Activated CD8-positive, alpha-beta T cell treated with anti-CD3 and anti-CD28 coated beads, Interleukin-2, amount 10 ng/mL, durations not matched to agents 7 days and 5 days (primary cell): ENCODE measurements at regions not wholly inside any gene's neighbourhood (a gene's known extent, or its start where the extent isn't known, plus 50 kb on each side); places are given as distances from the start of the nearest gene placed in this dataset.

Source experiments
- ATAC-seq: fragments of 150-1000 bp; cut with Tn5 transposase; one replicate; pipeline ENCODE4 v1.10.0; 2021; ENCODE audit warnings: moderate library complexity
- CTCF ChIA-PET: fragments of 350-600 bp; sonication (Branson Sonifier 250); formaldehyde crosslinking; loops from one replicate; lab custom pipeline; 2021; ENCODE audit warnings: antibody characterized with exemption; lab: Charles Lee
- POLR2A ChIA-PET: fragments of 350-600 bp; sonication (Branson Sonifier 250); formaldehyde crosslinking; loops from one replicate; lab custom pipeline; 2021; ENCODE audit warnings: antibody characterized with exemption; lab: Charles Lee
- DNase-seq: peaks from one replicate; pipeline ENCODE4 v3.0.0-alpha.2; 2020
- H3K27ac Mint-ChIP-seq: one replicate; pipeline ENCODE4 v1.8.0; 2021; ENCODE audit warnings: mild to moderate bottlenecking, mixed read lengths
- H3K27me3 Mint-ChIP-seq: one replicate; pipeline ENCODE4 v1.8.0; 2021; ENCODE audit warnings: low read depth, mixed read lengths
- H3K36me3 Mint-ChIP-seq: one replicate; pipeline ENCODE4 v1.8.0; 2021; ENCODE audit warnings: low read depth, mixed read lengths
- H3K4me1 Mint-ChIP-seq: one replicate; pipeline ENCODE4 v1.8.0; 2021; ENCODE audit warnings: low read depth, mixed read lengths
- H3K4me3 Mint-ChIP-seq: one replicate; pipeline ENCODE4 v1.8.0; 2021; ENCODE audit warnings: mild to moderate bottlenecking, mixed read lengths
- H3K9me3 Mint-ChIP-seq: one replicate; pipeline ENCODE4 v1.8.0; 2022; ENCODE audit warnings: mixed read lengths; ENCODE audit not compliant: insufficient read depth

DNA sequence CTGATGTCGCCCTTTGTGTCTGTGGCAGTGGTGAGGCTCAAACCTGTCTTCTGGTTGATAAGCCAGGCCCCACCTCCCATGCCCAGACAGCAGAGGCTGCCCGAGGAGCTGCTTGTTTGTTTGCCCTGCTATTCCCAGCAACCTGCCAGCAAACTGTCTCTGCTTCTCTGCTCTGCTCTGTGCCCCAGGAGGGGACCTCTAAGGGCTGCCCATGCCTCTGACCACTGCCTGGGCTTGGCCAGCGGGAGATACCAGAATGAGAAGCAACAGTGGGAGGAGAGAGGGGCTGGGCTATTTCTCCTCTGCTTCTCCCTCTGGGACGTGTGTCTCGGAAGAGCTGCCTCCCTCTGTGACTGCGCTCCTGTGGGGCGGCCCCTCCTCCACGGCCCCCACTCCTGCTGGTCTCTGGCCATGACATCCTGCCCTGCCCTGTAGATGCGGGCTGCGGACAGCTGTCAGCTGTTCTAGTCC lies 213.1 kb downstream of the RPLP1 start:
- peak; percentile 18 for ATAC-seq

DNA sequence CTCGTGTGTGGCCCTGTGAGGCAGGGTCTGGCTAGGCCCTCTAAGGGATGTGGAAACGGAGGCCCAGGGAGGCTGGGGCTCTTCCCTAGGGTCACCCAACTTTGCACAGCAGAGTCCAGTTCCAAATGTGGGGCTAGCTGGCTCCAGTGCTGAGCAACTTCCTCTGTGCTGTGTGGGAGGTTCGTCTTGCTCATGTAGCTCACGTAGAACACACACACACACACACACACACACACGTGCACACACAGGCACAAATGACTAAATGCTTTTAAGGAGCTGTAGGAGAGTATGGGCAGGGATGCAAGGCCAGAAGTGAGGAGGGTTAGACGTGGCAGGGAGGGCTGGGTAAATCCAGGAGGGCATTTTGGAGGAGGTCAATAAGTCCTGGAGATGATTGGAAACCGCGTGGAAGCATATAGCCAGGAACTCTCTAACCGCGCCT lies 213.8 kb downstream of the RPLP1 start:
- H3K4me3 Mint-ChIP-seq, result no peak overlapping the region
- ATAC-seq (no peak), DNase-seq (peak; percentile 46)
- peaks cover 68% of the 10 kb centered on the region for H3K4me1 Mint-ChIP-seq
- ChIA-PET POLR2A (interaction anchor here (0.6 kb wide), 1 partner anchor 63 kb away, joined by 3 read pairs; no protein-coding TSS in a partner anchor), CTCF (interaction anchor here (1.7 to 3.1 kb wide), 2 partner anchors 53 to 90 kb away, joined by 5 to 9 read pairs; no protein-coding TSS in a partner anchor)
- H3K27ac Mint-ChIP-seq, result peak overlapping the region; percentile 39
- no peaks in the 10 kb centered on the region for H3K9me3 Mint-ChIP-seq
- peaks cover 4% of the 10 kb centered on the region for H3K27me3 Mint-ChIP-seq
- H3K36me3 Mint-ChIP-seq, result no peaks in the 10 kb centered on the region

More for the DNA sequence above, 213.1 kb downstream of the RPLP1 start:
- Mint-ChIP-seq H3K4me1 (peaks cover 61% of the 10 kb centered on the region), H3K36me3 (no peaks in the 10 kb centered on the region), H3K27ac (peak overlapping the region; percentile 2), H3K9me3 (no peaks in the 10 kb centered on the region), H3K4me3 (no peak overlapping the region), H3K27me3 (peaks cover 2% of the 10 kb centered on the region)
- DNase-seq, result peak; percentile 52
- ChIA-PET POLR2A (no interaction called here), CTCF (no interaction called here)

DNA sequence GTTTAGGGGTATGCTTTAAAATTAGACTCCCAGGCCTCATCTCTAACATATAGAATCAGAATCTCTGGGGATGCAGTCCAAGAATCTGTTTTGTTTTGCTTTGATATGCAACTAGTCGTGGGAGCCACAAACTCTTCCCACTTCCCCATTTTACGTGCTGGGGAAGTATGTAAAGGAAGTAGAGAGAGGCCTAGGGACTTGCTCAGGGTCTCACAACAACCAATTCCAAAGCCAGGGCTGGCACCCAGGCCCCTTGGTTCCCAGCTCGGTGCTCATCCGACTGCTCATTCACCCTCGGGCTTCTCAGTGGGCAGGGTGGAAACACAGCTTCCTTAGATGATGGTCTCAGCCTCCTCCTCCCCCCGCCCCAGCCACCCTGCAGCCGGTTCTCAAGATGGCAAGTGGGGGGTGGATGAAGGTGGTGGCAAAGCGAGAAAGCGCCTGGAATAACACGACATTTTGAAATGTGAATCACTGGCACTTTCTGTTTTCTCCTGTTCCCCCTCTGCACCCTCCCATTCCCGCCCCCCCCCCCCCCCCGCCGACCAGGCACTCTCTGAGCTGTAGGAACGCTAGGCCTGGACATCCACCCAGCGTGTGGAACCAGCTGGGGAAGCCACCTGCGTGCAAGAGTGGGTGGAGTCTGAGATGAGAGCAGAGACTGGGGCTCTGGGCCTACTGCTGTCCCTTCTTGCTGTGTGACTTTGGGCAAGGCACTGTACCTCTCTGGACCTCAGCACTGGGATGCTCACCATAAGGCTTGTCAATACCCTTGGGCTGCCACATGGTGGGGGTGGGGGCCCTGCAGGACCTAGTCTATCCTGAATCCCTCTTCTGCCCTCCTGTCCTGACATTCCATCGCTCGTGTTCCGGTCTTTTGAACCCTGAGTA lies 214.5 kb downstream of the RPLP1 start:
- ATAC-seq (no peak), DNase-seq (no peak)
- Mint-ChIP-seq H3K36me3 (no peaks in the 10 kb centered on the region), H3K27me3 (peaks cover 4% of the 10 kb centered on the region), H3K27ac (no peak overlapping the region), H3K4me1 (peaks cover 70% of the 10 kb centered on the region), H3K9me3 (no peaks in the 10 kb centered on the region), H3K4me3 (no peak overlapping the region)
- ChIA-PET POLR2A (no interaction called here), CTCF (interaction anchor here (0.7 to 3.1 kb wide), 3 partner anchors 52 to 91 kb away, joined by 4 to 9 read pairs (median 5); no protein-coding TSS in a partner anchor)

DNA sequence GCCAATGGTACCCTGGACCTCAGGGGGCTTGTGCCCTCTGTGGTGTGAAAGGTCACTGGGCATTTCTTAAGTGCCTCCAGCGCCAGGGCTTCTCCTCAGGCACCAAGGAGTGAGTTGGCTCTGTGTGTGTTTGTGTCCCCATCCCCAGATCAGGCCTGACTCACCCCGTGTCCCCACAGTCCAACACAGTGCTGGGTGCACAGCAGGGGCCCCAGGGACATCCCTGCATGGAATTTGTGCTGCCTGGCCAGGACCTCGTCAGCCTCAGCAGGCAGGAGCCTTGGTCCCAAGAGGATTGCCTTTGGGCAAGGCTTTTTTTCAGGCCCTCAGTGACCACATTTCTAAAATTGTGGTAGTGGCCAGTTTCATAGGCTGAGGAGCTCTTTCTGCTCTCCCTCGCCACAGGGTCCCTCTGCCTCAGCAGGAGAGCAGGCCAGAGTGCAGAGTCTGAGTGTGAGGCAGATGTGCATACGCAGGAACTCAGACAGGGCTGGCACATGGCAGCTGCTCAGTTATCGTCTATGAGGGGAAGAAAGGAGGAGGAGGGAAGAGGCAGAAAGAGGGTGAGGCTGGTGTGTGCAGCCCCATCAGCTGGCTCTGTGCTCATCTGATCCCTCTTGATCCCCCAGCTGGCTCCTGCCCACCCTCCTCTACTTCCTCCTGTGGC lies 215.6 kb downstream of the RPLP1 start:
- peak; percentile 37 for DNase-seq
- peaks cover 67% of the 10 kb centered on the region for H3K4me1 Mint-ChIP-seq
- CTCF ChIA-PET, result interaction anchor here (0.6 to 3.1 kb wide), 6 partner anchors 12 to 92 kb away, joined by 3 to 9 read pairs (median 4); no protein-coding TSS in a partner anchor
- H3K9me3 Mint-ChIP-seq, result no peaks in the 10 kb centered on the region
- peak; percentile 46 for ATAC-seq
- POLR2A ChIA-PET, result interaction anchor here (0.6 to 1.5 kb wide), 4 partner anchors 53 to 431 kb away, joined by 3 to 5 read pairs (median 4); no protein-coding TSS in a partner anchor
- H3K27me3 Mint-ChIP-seq, result peaks cover 2% of the 10 kb centered on the region
- peak overlapping the region; percentile 79 for H3K27ac Mint-ChIP-seq
- no peaks in the 10 kb centered on the region for H3K36me3 Mint-ChIP-seq
- H3K4me3 Mint-ChIP-seq, result peak overlapping the region; percentile 38

DNA sequence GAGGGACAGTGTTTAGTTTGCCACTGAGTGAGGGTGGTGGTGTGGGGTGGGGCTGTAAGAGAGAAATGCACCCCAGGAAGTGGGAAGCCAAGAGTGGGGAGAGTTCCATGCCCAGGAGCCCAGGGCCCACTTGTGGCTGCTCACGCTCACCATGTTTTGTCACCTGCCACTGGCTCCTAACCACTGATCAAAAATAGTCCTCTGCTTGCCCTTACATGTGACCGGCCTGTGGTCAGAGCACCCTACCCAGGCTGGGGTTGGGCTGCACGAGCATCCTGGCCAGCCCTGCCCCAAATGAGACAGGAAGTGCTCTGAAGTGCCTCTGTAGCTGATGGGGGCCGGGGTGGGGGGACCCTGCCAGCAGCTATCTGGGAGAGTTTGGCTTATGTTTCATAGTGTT lies 216.3 kb downstream of the RPLP1 start:
- CTCF ChIA-PET, result interaction anchor here (1.1 to 3.1 kb wide), 4 partner anchors 11 to 55 kb away, joined by 3 to 9 read pairs (median 4); no protein-coding TSS in a partner anchor
- no peaks in the 10 kb centered on the region for H3K36me3 Mint-ChIP-seq

DNA sequence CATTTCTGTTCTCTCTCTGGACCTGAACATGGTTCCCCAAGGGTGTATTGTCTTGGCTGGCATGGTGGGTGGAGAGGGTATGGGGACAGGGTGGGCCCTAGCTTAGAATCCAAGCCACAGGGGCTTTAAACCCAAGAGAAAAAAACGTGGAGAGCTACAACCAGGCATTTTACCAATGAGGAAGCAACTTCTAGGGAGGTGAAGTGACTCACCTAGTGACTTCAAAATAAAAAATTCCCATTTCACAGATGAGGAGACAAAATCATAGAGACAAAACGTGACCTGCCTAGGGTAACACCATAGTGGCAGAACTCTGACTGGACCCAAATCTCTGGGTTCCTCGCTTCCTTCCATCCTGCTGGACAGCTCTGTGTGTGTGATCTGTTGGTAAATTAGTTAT lies 216.8 kb downstream of the RPLP1 start:
- Mint-ChIP-seq H3K36me3 (no peaks in the 10 kb centered on the region), H3K9me3 (no peaks in the 10 kb centered on the region), H3K4me3 (peak overlapping the region; percentile 30), H3K27ac (peak overlapping the region; percentile 79), H3K27me3 (peaks cover 2% of the 10 kb centered on the region), H3K4me1 (peaks cover 69% of the 10 kb centered on the region)
- ATAC-seq (peak; percentile 8), DNase-seq (no peak)
- ChIA-PET POLR2A (interaction anchor here (1.3 to 1.5 kb wide), 2 partner anchors 52 to 430 kb away, joined by 4 to 5 read pairs; no protein-coding TSS in a partner anchor), CTCF (interaction anchor here (1.1 to 3.1 kb wide), 4 partner anchors 11 to 55 kb away, joined by 3 to 9 read pairs (median 4); no protein-coding TSS in a partner anchor)

More for the DNA sequence above, 216.3 kb downstream of the RPLP1 start:
- H3K27me3 Mint-ChIP-seq, result peaks cover 2% of the 10 kb centered on the region
- DNase-seq (peak; percentile 81), ATAC-seq (peak; percentile 68)
- peak overlapping the region; percentile 38 for H3K4me3 Mint-ChIP-seq
- peaks cover 66% of the 10 kb centered on the region for H3K4me1 Mint-ChIP-seq
- POLR2A ChIA-PET, result interaction anchor here (1.3 to 1.5 kb wide), 2 partner anchors 52 to 431 kb away, joined by 4 to 5 read pairs; no protein-coding TSS in a partner anchor
- H3K27ac Mint-ChIP-seq, result peak overlapping the region; percentile 79
- no peaks in the 10 kb centered on the region for H3K9me3 Mint-ChIP-seq

DNA sequence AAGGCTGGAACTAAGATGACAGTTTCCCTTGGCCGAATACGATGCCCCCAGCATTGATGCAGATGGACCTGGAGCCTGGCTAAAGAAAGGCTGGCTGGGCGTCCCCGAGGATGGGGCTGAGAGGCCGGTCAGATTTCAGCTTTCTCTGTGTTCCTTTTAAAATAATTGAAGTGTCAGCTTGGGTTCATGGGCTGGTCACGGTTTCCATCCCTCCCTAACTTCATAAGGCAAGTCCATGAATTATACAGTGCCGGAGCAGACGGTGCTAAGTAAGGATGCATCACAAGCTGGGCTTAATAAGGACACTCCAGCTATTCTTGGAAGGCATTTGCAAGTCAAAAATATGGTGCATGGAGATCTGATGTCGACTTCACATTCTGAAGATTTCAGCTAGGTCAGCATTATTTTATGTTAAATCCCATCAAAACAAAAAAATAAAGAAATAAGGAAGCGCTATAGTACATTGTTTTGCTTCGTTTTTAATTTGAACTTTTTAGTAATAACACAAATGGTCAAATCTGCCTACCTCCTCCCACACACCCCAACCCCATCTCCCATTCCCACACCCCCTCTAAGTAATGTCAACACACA lies 220.8 kb downstream of the RPLP1 start:
- H3K9me3 Mint-ChIP-seq, result no peaks in the 10 kb centered on the region
- DNase-seq, result no peak
- no peak overlapping the region for H3K4me3 Mint-ChIP-seq
- ChIA-PET POLR2A (no interaction called here), CTCF (no interaction called here)
- H3K4me1 Mint-ChIP-seq, result peaks cover 48% of the 10 kb centered on the region
- no peaks in the 10 kb centered on the region for H3K36me3 Mint-ChIP-seq
- no peak overlapping the region for H3K27ac Mint-ChIP-seq
- peaks cover 25% of the 10 kb centered on the region for H3K27me3 Mint-ChIP-seq
- no peak for ATAC-seq

DNA sequence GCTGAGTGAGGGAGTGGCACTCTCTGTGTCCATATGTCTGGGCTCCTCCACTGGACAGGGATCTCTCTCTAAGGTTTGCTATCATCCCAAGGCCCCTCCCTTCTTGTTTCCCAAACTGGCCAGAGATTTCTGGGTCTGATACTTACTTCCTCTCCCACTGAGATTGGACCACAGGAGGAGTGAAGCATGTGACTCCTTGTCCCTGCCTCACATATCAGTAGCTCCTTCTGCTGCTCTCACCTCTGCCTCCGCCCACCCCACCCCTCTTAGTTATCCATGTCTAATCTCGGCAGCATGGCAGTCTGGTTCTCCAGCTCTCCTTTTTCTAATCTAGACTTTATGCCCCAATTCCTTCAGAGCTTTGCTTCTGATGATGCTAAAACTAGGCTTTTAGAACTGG lies 223.1 kb downstream of the RPLP1 start:
- Mint-ChIP-seq H3K4me3 (no peak overlapping the region), H3K27me3 (peaks cover 25% of the 10 kb centered on the region), H3K27ac (no peak overlapping the region), H3K4me1 (peaks cover 46% of the 10 kb centered on the region), H3K9me3 (no peaks in the 10 kb centered on the region), H3K36me3 (no peaks in the 10 kb centered on the region)
- ATAC-seq (no peak), DNase-seq (no peak)
- ChIA-PET CTCF (no interaction called here), POLR2A (no interaction called here)

DNA sequence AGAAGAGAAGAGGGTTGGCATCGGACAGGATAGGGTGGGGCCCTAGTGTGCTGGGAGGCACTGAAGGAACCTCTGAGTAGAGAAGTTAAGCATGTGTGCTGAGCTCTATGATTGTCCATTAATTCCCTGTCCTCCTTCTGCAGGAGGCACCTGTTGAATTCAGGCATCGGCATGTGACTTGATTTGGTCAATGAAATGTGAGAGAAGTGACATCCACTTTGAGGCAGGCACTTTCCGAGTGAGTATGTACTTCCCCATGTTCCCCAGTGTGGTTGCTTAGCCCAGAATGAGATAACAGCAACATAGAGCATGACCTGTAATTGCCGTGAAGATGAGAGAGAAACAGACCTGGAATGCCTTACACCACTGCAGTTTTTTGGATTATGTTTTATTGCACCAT lies 224.8 kb downstream of the RPLP1 start:
- DNase-seq, result no peak
- POLR2A ChIA-PET, result no interaction called here

DNA sequence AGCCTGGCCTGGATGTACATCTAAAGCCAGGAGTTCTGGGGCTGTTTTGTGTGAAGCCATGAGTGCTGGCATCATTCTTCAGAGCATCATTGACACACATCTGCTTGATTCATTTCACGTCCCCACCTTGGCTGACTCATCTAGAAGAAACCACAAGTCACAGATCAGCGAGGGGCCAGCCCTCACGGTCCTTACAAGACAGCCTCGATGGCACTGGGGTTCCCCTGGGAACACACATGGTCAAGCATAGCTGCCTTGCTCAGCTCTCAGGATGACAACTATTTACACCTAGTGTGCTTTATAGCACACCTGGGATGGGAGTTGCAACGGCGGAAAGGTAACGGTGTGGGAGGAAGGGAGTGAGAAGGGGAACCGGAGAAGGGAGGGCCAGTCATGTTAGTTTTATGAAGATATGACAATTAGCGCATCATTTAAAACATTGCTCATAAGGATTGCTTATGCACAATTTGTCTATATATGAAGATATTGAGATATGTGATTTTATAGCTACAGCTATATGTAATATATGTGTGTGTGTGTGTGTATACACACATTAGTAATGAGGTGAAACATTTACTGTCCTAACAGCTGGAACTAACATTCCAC lies 227.1 kb downstream of the RPLP1 start:
- Mint-ChIP-seq H3K27me3 (peaks cover 23% of the 10 kb centered on the region), H3K27ac (no peak overlapping the region), H3K9me3 (peaks cover 7% of the 10 kb centered on the region), H3K4me3 (no peak overlapping the region), H3K4me1 (peaks cover 43% of the 10 kb centered on the region), H3K36me3 (peaks cover under 1% of the 10 kb centered on the region)
- ChIA-PET CTCF (interaction anchor here (0.7 to 1.1 kb wide), 4 partner anchors 9 to 43 kb away, joined by 3 to 6 read pairs (median 4); no protein-coding TSS in a partner anchor), POLR2A (interaction anchor here (0.7 kb wide), 1 partner anchor 418 kb away, joined by 3 read pairs; the partner anchor contains the start of gene TLE3)
- peak; percentile 55 for DNase-seq
- ATAC-seq, result peak; percentile 57

More for the DNA sequence above, 224.8 kb downstream of the RPLP1 start:
- CTCF ChIA-PET, result no interaction called here
- Mint-ChIP-seq H3K27ac (no peak overlapping the region), H3K4me1 (peaks cover 41% of the 10 kb centered on the region), H3K27me3 (peaks cover 23% of the 10 kb centered on the region), H3K36me3 (no peaks in the 10 kb centered on the region), H3K9me3 (peaks cover 7% of the 10 kb centered on the region), H3K4me3 (no peak overlapping the region)
- ATAC-seq, result no peak
